HG03196 (cell line): ENCODE measurements at regions not wholly inside any gene's neighbourhood (a gene's known extent, or its start where the extent isn't known, plus 50 kb on each side); places are given as distances from the start of the nearest gene placed in this dataset.
"Not testable (repeated sequence)": the region's sequence is repeated elsewhere in the genome, so short reads cannot be mapped to it uniquely, and the experiment has no call there.

Experiments used
- ATAC-seq: cut with Tn5 transposase; IDR thresholded peaks from one replicate; pipeline ENCODE4 v1.9.1; 2021; ENCODE audit not compliant: unreplicated experiment

GRCh38 chr4:177791188-177791587 is 349.0 kb upstream of the AGA start:
- ATAC-seq, result no peak

GRCh38 chr4:177796841-177797240 is 354.6 kb upstream of the AGA start:
- no peak for ATAC-seq

- no peak for ATAC-seq
Measured at GRCh38 chr4:177798161-177798560, 355.9 kb upstream of the AGA start.

- no peak for ATAC-seq
Measured at GRCh38 chr4:177802162-177802561, 359.9 kb upstream of the AGA start.

- no peak for ATAC-seq
Measured at GRCh38 chr4:177802661-177803060, 360.4 kb upstream of the AGA start.

- ATAC-seq, result no peak
Measured at GRCh38 chr4:177803151-177803550, 360.9 kb upstream of the AGA start.

GRCh38 chr4:177809791-177810190 is 367.6 kb upstream of the AGA start:
- ATAC-seq, result no peak

- no peak for ATAC-seq
Measured at GRCh38 chr4:177810220-177810619, 368.0 kb upstream of the AGA start.

GRCh38 chr4:177818392-177818791 is 376.2 kb upstream of the AGA start:
- ATAC-seq, result not testable (repeated sequence)

- no peak for ATAC-seq
Measured at GRCh38 chr4:177826973-177827372, 384.7 kb upstream of the AGA start.

GRCh38 chr4:177841258-177841657 is 399.0 kb upstream of the AGA start:
- no peak for ATAC-seq

- no peak for ATAC-seq
Measured at GRCh38 chr4:177853229-177853628, 411.0 kb upstream of the AGA start.

GRCh38 chr4:177855507-177856197 is 413.4 kb upstream of the AGA start:
- ATAC-seq, result no peak

GRCh38 chr4:177860171-177860570 is 417.9 kb upstream of the AGA start:
- no peak for ATAC-seq

GRCh38 chr4:177861551-177862094 is 419.4 kb upstream of the AGA start:
- ATAC-seq, result no peak

GRCh38 chr4:177862541-177863176 is 420.4 kb upstream of the AGA start:
- ATAC-seq, result no peak

GRCh38 chr4:177879851-177880250 is 437.6 kb upstream of the AGA start:
- no peak for ATAC-seq

- ATAC-seq, result no peak
Measured at GRCh38 chr4:177895136-177895535, 452.9 kb upstream of the AGA start.

- no peak for ATAC-seq
Measured at GRCh38 chr4:177901786-177902185, 459.5 kb upstream of the AGA start.

GRCh38 chr4:177902386-177902785 is 460.1 kb upstream of the AGA start:
- ATAC-seq, result no peak

- ATAC-seq, result no peak
Measured at GRCh38 chr4:177907736-177908424, 465.6 kb upstream of the AGA start.

GRCh38 chr4:177921715-177922114 is 479.5 kb upstream of the AGA start:
- ATAC-seq, result no peak
